Endothelial cell of umbilical vein (primary cell): ENCODE measurements at regions not wholly inside any gene's neighbourhood (a gene's known extent, or its start where the extent isn't known, plus 50 kb on each side); places are given as distances from the start of the nearest gene placed in this dataset.

Experiments
- BruUV-seq: library from RNA; stranded (reverse); fragments of 400-500 nt; replicated peaks from 2 replicates; lab custom pipeline; 2021; lab: Mats Ljungman, UMichigan
- CTCF ChIA-PET: fragments of 300-600, 350-600 bp; sonication (Branson Sonifier 250); formaldehyde crosslinking; loops from one replicate; lab custom pipeline; 2021; ENCODE audit warnings: antibody characterized with exemption, inconsistent platforms; lab: Charles Lee
- POLR2A ChIA-PET: fragments of 300-600, 350-600 bp; sonication (Branson Sonifier 250); formaldehyde crosslinking; loops from one replicate; lab custom pipeline; 2021; ENCODE audit warnings: antibody characterized with exemption, inconsistent platforms; lab: Charles Lee
- DNase-seq: peaks from one replicate; pipeline ENCODE4 v3.0.0-alpha.2; 2011; ENCODE audit warnings: low read depth, low spot score
- FAIRE-seq: peaks from 2 replicates; lab custom pipeline; 2011; peaks lifted over from hg19 to GRCh38; lab: Jason Lieb, UNC
- H2AFZ ChIP-seq: 2 replicates; pipeline ENCODE4 v1.6.0; 2012; ENCODE audit warnings: low read depth, low read length, control low read depth, inconsistent platforms
- H3K27ac ChIP-seq: 2 replicates; pipeline ENCODE4 v1.5.1; 2011; ENCODE audit warnings: low read depth, mild to moderate bottlenecking, control low read depth, low read length, moderate library complexity; ENCODE audit not compliant: insufficient read depth
- H3K27me3 ChIP-seq, 2 experiments: 2 replicates each; pipeline versions ENCODE4 v1.6.0 to v1.6.1; 2011; ENCODE audit warnings: low read length in 2 of 2, mixed read lengths in 1 of 2; ENCODE audit not compliant: control insufficient read depth in 2 of 2, insufficient read depth in 2 of 2
- H3K36me3 ChIP-seq, 2 experiments: 2 replicates in 1 of 2; 3 replicates in 1 of 2; pipeline ENCODE4 v1.5.1; 2011; ENCODE audit warnings: low read length in 2 of 2, mild to moderate bottlenecking in 1 of 2, moderate library complexity in 1 of 2; ENCODE audit not compliant: control insufficient read depth in 2 of 2, insufficient read depth in 2 of 2; ENCODE audit errors: extremely low read depth in 1 of 2
- H3K4me1 ChIP-seq: 3 replicates; pipeline ENCODE4 v1.5.1; 2011; ENCODE audit warnings: mild to moderate bottlenecking, low read length; ENCODE audit not compliant: control insufficient read depth, insufficient read depth; ENCODE audit errors: extremely low read depth
- H3K4me2 ChIP-seq: 2 replicates; pipeline ENCODE4 v1.6.1; 2011; ENCODE audit warnings: low read length, control low read depth, mixed read lengths; ENCODE audit not compliant: insufficient read depth
- H3K4me3 ChIP-seq, 3 experiments: fragments of 200-600 bp in 1 of 3; sonication (generic), shearing (Covaris generic) in 1 of 3; replicated peaks in 1 of 3; 2 replicates each; pipeline ENCODE4 v1.5.1; 2011 to 2016; ENCODE audit warnings: control low read depth in 3 of 3, low read length in 3 of 3, mild to moderate bottlenecking in 2 of 3, inconsistent platforms in 1 of 3, low read depth in 1 of 3, moderate library complexity in 1 of 3; ENCODE audit not compliant: insufficient read depth in 1 of 3
- H3K79me2 ChIP-seq: 2 replicates; pipeline ENCODE4 v1.6.0; 2012; ENCODE audit warnings: low read length, inconsistent platforms; ENCODE audit not compliant: control insufficient read depth, insufficient read depth
- H3K9ac ChIP-seq: replicated peaks from 2 replicates; pipeline ENCODE3; 2011; ENCODE audit warnings: low read length, control low read depth; ENCODE audit not compliant: insufficient read depth; ENCODE audit errors: extremely low read depth
- H3K9me1 ChIP-seq: replicated peaks from 3 replicates; pipeline ENCODE4 v1.6.0; 2011; ENCODE audit warnings: mild to moderate bottlenecking, low read length; ENCODE audit not compliant: control insufficient read depth, insufficient read depth; ENCODE audit errors: extremely low read depth
- H3K9me3 ChIP-seq: replicated peaks from 2 replicates; pipeline ENCODE4 v1.5.1; 2012; ENCODE audit warnings: low read length, inconsistent platforms; ENCODE audit not compliant: control insufficient read depth, insufficient read depth
- H4K20me1 ChIP-seq: replicated peaks from 2 replicates; pipeline ENCODE3; 2011; ENCODE audit warnings: mild to moderate bottlenecking, low read length; ENCODE audit not compliant: control insufficient read depth, insufficient read depth; ENCODE audit errors: extremely low read depth
- CTCF ChIP-seq, 2 donors: IDR thresholded peaks; 1 replicate in 1 of 2; 2 replicates in 1 of 2; pipeline ENCODE4 v1.5.1; 2011; ENCODE audit warnings: low read length in 2 of 2, mild to moderate bottlenecking in 2 of 2, moderate library complexity in 2 of 2, control low read depth in 1 of 2, inconsistent platforms in 1 of 2, low read depth in 1 of 2; ENCODE audit not compliant: insufficient read depth in 1 of 2; ENCODE audit errors: extremely low read depth in 1 of 2
- EZH2 ChIP-seq: IDR thresholded peaks from 2 replicates; pipeline ENCODE4 v1.6.1; 2012; ENCODE audit warnings: borderline replicate concordance, low read depth, mild to moderate bottlenecking, moderate library complexity, low read length, inconsistent platforms; ENCODE audit not compliant: severe bottlenecking
- FOS ChIP-seq: IDR thresholded peaks from 2 replicates; pipeline ENCODE4 v1.6.1; 2011; ENCODE audit warnings: mild to moderate bottlenecking, low read length, moderate library complexity, borderline replicate concordance; ENCODE audit not compliant: insufficient read depth
- GATA2 ChIP-seq: IDR thresholded peaks from 2 replicates; pipeline ENCODE4 v1.7.0; 2011; ENCODE audit warnings: low read depth, mild to moderate bottlenecking, moderate library complexity, mixed read lengths, low read length; ENCODE audit not compliant: insufficient read length, insufficient read depth
- JUN ChIP-seq: IDR thresholded peaks from 2 replicates; pipeline ENCODE4 v1.6.1; 2011; ENCODE audit warnings: borderline replicate concordance, low read depth; ENCODE audit not compliant: insufficient read length, insufficient read depth
- MYC ChIP-seq: IDR thresholded peaks from one replicate; pipeline ENCODE4 v1.6.1; 2011; ENCODE audit warnings: mild to moderate bottlenecking, low read depth, low read length
- POLR2A ChIP-seq: IDR thresholded peaks from 2 replicates; pipeline ENCODE4 v1.6.1; 2012; ENCODE audit warnings: low read depth, mild to moderate bottlenecking, control low read depth, low read length
- POLR2AphosphoS5 ChIP-seq: IDR thresholded peaks from 2 replicates; pipeline ENCODE4 v1.6.1; 2012; ENCODE audit warnings: low read depth, mild to moderate bottlenecking, control low read depth, low read length, moderate library complexity; ENCODE audit not compliant: insufficient read depth
- dilution Hi-C: fragments of 300-500 bp; cut with MboI; formaldehyde crosslinking; loops from one replicate; pipeline ENCODE4 v1.15.0; 2019; ENCODE audit warnings: low sequenced_read_pairs; ENCODE audit not compliant: extremely low pct_ligation_motif_present
- intact Hi-C: fragments of 100-400 bp; cut with micrococcal nuclease; formaldehyde crosslinking; loops from one replicate; pipeline ENCODE4 v1.10.0; 2022
- TF ChIP-seq, protein P1 (sequence below): IDR thresholded peaks from 2 replicates; pipeline ENCODE4 v1.6.1; 2011; ENCODE audit not compliant: insufficient read depth, insufficient read length

GRCh38 chr4:38422850-38423249, 241.1 kb upstream of the KLF3 start:
- Histone ChIP-seq H3K4me1 (no peaks in the 10 kb centered on the region), H2AFZ (no peak overlapping the region), H3K4me2 (no peak overlapping the region), H4K20me1 (no peaks in the 10 kb centered on the region), H3K79me2 (no peaks in the 10 kb centered on the region), H3K9me1 (no peaks in the 10 kb centered on the region), H3K27ac (no peak overlapping the region), H3K4me3 (no peak overlapping the region), H3K9me3 (no peaks in the 10 kb centered on the region), H3K36me3 (no peaks in the 10 kb centered on the region), H3K9ac (no peak overlapping the region), H3K27me3 (peaks cover 0 to 7% of the 10 kb centered on the region in 2 experiments)
- intact Hi-C loops (no loop called here), dilution Hi-C loops (no loop called here)
- no peak for TF ChIP-seq CTCF (IDR thresholded peaks at IDR 0.05; ENCODE audit: extremely low read depth in 1 of 2, insufficient read depth in 1 of 2, low read depth in 1 of 2, low read length in 2 of 2)
- TF ChIP-seq JUN, result no peak
- no peak for TF ChIP-seq GATA2
- TF ChIP-seq, protein P1, sequence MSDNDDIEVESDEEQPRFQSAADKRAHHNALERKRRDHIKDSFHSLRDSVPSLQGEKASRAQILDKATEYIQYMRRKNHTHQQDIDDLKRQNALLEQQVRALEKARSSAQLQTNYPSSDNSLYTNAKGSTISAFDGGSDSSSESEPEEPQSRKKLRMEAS, result no peak
- no peak for TF ChIP-seq MYC
- no peak for TF ChIP-seq EZH2
- TF ChIP-seq FOS, result no peak
- TF ChIP-seq POLR2A, result no peak
- TF ChIP-seq POLR2AphosphoS5, result no peak
- ChIA-PET CTCF (interaction anchor here (0.7 kb wide), 1 partner anchor 243 kb away, joined by 3 read pairs; no protein-coding TSS in a partner anchor), POLR2A (no interaction called here)
- no peak for FAIRE-seq
- no peak for DNase-seq
- no TSS peak for BruUV-seq
